GM23338 (cell line): ENCODE measurements at regions not wholly inside any gene's neighbourhood (a gene's known extent, or its start where the extent isn't known, plus 50 kb on each side); places are given as distances from the start of the nearest gene placed in this dataset.

Source experiments
- TF ChIP-seq, protein P1 (sequence below): IDR thresholded peaks from one replicate; pipeline ENCODE4 v1.6.1; 2018; ENCODE audit warnings: antibody characterized with exemption; ENCODE audit not compliant: unreplicated experiment
- TF ChIP-seq, protein P2 (sequence below), 2 experiments: fragments of 200-600 bp in 1 of 2; sonication (generic) in 1 of 2; conservative IDR thresholded peaks; 2 replicates each; pipeline versions ENCODE4 v1.5.1 to v1.6.1; 2016 to 2017; ENCODE audit warnings: antibody characterized with exemption in 2 of 2, low read depth in 2 of 2, mild to moderate bottlenecking in 2 of 2, moderate library complexity in 1 of 2

DNA sequence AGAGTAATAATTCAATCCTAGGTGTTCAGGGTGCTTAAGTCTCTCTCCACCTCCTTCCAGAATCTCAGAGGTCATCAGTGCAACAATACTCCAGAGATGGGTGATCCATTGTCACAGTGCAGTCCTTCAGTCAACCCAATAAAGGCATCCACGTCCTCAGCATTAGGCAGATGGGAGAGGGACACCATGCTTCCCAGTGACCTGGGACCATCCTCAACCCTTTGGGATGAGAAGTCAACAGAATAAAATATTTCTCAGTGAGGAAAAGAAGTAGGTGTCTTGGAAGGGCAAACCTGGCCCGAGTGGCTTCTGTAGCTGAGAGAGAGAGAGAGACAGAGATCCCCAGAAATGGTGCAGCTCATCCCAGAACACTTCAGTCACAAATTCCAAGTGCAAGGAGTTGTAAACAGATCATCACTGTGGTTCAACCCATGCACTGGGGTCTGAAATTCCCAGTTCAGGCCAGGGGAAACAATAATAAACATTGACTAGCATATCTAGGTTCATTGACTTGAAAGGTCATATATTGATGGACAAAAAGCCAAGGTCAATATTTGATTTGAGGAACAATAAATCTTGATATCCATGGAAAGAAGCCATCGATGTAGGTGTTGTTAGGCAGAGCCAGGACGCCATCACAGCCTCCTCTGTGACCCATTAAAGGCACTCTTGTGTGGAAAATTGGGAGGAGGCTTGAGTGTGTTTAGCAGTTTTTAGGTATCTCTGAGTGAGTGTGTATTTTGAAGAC lies 256.0 kb upstream of the ZMIZ1 start:
- TF ChIP-seq, protein P1, sequence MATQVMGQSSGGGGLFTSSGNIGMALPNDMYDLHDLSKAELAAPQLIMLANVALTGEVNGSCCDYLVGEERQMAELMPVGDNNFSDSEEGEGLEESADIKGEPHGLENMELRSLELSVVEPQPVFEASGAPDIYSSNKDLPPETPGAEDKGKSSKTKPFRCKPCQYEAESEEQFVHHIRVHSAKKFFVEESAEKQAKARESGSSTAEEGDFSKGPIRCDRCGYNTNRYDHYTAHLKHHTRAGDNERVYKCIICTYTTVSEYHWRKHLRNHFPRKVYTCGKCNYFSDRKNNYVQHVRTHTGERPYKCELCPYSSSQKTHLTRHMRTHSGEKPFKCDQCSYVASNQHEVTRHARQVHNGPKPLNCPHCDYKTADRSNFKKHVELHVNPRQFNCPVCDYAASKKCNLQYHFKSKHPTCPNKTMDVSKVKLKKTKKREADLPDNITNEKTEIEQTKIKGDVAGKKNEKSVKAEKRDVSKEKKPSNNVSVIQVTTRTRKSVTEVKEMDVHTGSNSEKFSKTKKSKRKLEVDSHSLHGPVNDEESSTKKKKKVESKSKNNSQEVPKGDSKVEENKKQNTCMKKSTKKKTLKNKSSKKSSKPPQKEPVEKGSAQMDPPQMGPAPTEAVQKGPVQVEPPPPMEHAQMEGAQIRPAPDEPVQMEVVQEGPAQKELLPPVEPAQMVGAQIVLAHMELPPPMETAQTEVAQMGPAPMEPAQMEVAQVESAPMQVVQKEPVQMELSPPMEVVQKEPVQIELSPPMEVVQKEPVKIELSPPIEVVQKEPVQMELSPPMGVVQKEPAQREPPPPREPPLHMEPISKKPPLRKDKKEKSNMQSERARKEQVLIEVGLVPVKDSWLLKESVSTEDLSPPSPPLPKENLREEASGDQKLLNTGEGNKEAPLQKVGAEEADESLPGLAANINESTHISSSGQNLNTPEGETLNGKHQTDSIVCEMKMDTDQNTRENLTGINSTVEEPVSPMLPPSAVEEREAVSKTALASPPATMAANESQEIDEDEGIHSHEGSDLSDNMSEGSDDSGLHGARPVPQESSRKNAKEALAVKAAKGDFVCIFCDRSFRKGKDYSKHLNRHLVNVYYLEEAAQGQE = no peak
- TF ChIP-seq, protein P2, sequence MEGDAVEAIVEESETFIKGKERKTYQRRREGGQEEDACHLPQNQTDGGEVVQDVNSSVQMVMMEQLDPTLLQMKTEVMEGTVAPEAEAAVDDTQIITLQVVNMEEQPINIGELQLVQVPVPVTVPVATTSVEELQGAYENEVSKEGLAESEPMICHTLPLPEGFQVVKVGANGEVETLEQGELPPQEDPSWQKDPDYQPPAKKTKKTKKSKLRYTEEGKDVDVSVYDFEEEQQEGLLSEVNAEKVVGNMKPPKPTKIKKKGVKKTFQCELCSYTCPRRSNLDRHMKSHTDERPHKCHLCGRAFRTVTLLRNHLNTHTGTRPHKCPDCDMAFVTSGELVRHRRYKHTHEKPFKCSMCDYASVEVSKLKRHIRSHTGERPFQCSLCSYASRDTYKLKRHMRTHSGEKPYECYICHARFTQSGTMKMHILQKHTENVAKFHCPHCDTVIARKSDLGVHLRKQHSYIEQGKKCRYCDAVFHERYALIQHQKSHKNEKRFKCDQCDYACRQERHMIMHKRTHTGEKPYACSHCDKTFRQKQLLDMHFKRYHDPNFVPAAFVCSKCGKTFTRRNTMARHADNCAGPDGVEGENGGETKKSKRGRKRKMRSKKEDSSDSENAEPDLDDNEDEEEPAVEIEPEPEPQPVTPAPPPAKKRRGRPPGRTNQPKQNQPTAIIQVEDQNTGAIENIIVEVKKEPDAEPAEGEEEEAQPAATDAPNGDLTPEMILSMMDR (conservative IDR thresholded peaks at IDR 0.05; ENCODE audit: low read depth in 2 of 2) = no peak
